CD1c-positive myeloid dendritic cell (primary cell): ENCODE measurements at regions not wholly inside any gene's neighbourhood (a gene's known extent, or its start where the extent isn't known, plus 50 kb on each side); places are given as distances from the start of the nearest gene placed in this dataset.
"Not testable (repeated sequence)": the region's sequence is repeated elsewhere in the genome, so short reads cannot be mapped to it uniquely, and the experiment has no call there.

ENCODE experiments used
- DNase-seq: peaks from one replicate; pipeline ENCODE4 v3.0.0-alpha.2; 2016; ENCODE audit errors: extremely low spot score

GRCh38 chrX:81348388-81348787, 146.5 kb downstream of the SH3BGRL start:
- DNase-seq: no peak

GRCh38 chrX:81354954-81355353, 153.1 kb downstream of the SH3BGRL start:
- DNase-seq: no peak

GRCh38 chrX:81355436-81355835, 153.5 kb downstream of the SH3BGRL start:
- DNase-seq: no peak

- DNase-seq: peak; percentile 12
These were observed 165.4 kb downstream of the SH3BGRL start for GRCh38 chrX:81367291-81367690.

- peak; percentile 19 for DNase-seq
These were observed 175.4 kb downstream of the SH3BGRL start for GRCh38 chrX:81377329-81377728.

GRCh38 chrX:81378560-81378959, 176.7 kb downstream of the SH3BGRL start:
- no peak for DNase-seq

GRCh38 chrX:81390237-81390636, 188.3 kb downstream of the SH3BGRL start:
- peak; percentile 2 for DNase-seq

GRCh38 chrX:81392396-81392795, 190.5 kb downstream of the SH3BGRL start:
- peak; percentile 15 for DNase-seq

- no peak for DNase-seq
These were observed 203.9 kb downstream of the SH3BGRL start for GRCh38 chrX:81405781-81406180.

- DNase-seq: no peak
These were observed 209.6 kb downstream of the SH3BGRL start for GRCh38 chrX:81411517-81411916.

- DNase-seq: no peak
These were observed 210.5 kb downstream of the SH3BGRL start for GRCh38 chrX:81412428-81412827.

GRCh38 chrX:81412857-81413256, 211.0 kb downstream of the SH3BGRL start:
- DNase-seq: not testable (repeated sequence)

- DNase-seq: no peak
These were observed 212.7 kb downstream of the SH3BGRL start for GRCh38 chrX:81414630-81415029.
